ENCODE measurements at regions not wholly inside any gene's neighbourhood (a gene's known extent, or its start where the extent isn't known, plus 50 kb on each side); places are given as distances from the start of the nearest gene placed in this dataset.

DNA sequence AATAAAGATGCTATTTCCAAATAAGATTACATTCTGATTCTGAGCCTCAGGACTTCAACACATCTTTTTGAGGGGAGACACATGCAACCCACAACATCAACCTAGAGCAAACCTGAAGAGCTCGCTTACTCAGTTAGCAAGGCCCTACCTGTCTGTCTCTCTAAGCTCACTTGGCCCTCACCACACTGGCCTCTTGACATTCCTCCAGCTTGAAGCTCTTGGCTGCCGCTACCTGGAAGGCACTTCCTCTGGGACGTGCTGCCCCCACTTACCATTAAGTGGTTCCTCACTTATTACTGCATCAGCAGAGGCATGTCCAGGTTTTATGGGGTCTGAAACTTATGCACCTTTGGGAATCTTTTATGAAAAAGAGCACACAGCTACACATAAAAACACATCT lies 354.8 kb downstream of the GALC start:
- H4K20me1 ChIP-seq (replicated peaks; ENCODE audit: insufficient read depth), result no peaks in the 10 kb centered on the region
- H3K27me3 Mint-ChIP-seq (ENCODE audit: insufficient read depth, low read depth, poor library complexity), result peaks cover 2% of the 10 kb centered on the region
- H3K9me2 ChIP-seq (ENCODE audit: insufficient read depth), result no peaks in the 10 kb centered on the region
- no peaks in the 10 kb centered on the region for H3K36me3 ChIP-seq (ENCODE audit: insufficient read depth)
- no peak for ATAC-seq
- no peak for TF ChIP-seq NANOG (IDR thresholded peaks at IDR 0.05; ENCODE audit: borderline replicate concordance)
- TF ChIP-seq JUNB (IDR thresholded peaks at IDR 0.05; ENCODE audit: unreplicated experiment), result no peak
- no peak for TF ChIP-seq EZH2 (IDR thresholded peaks at IDR 0.05; ENCODE audit: low read depth, unreplicated experiment)
- TF ChIP-seq ZNF114 (CRISPR knock-in tag; IDR thresholded peaks at IDR 0.05), result no peak
- TF ChIP-seq ZNF331 (CRISPR knock-in tag; IDR thresholded peaks at IDR 0.05; ENCODE audit: low read depth), result no peak
- TF ChIP-seq, protein P1, sequence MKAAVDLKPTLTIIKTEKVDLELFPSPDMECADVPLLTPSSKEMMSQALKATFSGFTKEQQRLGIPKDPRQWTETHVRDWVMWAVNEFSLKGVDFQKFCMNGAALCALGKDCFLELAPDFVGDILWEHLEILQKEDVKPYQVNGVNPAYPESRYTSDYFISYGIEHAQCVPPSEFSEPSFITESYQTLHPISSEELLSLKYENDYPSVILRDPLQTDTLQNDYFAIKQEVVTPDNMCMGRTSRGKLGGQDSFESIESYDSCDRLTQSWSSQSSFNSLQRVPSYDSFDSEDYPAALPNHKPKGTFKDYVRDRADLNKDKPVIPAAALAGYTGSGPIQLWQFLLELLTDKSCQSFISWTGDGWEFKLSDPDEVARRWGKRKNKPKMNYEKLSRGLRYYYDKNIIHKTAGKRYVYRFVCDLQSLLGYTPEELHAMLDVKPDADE (IDR thresholded peaks at IDR 0.05), result no peak
- no peak for TF ChIP-seq STAT1 (IDR thresholded peaks at IDR 0.05; ENCODE audit: unreplicated experiment)
- no peak for TF ChIP-seq EZH2phosphoT487 (IDR thresholded peaks at IDR 0.05; ENCODE audit: unreplicated experiment)
- TF ChIP-seq, protein P2, sequence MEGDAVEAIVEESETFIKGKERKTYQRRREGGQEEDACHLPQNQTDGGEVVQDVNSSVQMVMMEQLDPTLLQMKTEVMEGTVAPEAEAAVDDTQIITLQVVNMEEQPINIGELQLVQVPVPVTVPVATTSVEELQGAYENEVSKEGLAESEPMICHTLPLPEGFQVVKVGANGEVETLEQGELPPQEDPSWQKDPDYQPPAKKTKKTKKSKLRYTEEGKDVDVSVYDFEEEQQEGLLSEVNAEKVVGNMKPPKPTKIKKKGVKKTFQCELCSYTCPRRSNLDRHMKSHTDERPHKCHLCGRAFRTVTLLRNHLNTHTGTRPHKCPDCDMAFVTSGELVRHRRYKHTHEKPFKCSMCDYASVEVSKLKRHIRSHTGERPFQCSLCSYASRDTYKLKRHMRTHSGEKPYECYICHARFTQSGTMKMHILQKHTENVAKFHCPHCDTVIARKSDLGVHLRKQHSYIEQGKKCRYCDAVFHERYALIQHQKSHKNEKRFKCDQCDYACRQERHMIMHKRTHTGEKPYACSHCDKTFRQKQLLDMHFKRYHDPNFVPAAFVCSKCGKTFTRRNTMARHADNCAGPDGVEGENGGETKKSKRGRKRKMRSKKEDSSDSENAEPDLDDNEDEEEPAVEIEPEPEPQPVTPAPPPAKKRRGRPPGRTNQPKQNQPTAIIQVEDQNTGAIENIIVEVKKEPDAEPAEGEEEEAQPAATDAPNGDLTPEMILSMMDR (conservative IDR thresholded peaks at IDR 0.05; ENCODE audit: low read depth in 2 of 2), result no peak
- TF ChIP-seq POLR2AphosphoS5 (IDR thresholded peaks at IDR 0.05; ENCODE audit: low read depth), result no peak
- TF ChIP-seq, protein P3, sequence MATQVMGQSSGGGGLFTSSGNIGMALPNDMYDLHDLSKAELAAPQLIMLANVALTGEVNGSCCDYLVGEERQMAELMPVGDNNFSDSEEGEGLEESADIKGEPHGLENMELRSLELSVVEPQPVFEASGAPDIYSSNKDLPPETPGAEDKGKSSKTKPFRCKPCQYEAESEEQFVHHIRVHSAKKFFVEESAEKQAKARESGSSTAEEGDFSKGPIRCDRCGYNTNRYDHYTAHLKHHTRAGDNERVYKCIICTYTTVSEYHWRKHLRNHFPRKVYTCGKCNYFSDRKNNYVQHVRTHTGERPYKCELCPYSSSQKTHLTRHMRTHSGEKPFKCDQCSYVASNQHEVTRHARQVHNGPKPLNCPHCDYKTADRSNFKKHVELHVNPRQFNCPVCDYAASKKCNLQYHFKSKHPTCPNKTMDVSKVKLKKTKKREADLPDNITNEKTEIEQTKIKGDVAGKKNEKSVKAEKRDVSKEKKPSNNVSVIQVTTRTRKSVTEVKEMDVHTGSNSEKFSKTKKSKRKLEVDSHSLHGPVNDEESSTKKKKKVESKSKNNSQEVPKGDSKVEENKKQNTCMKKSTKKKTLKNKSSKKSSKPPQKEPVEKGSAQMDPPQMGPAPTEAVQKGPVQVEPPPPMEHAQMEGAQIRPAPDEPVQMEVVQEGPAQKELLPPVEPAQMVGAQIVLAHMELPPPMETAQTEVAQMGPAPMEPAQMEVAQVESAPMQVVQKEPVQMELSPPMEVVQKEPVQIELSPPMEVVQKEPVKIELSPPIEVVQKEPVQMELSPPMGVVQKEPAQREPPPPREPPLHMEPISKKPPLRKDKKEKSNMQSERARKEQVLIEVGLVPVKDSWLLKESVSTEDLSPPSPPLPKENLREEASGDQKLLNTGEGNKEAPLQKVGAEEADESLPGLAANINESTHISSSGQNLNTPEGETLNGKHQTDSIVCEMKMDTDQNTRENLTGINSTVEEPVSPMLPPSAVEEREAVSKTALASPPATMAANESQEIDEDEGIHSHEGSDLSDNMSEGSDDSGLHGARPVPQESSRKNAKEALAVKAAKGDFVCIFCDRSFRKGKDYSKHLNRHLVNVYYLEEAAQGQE (IDR thresholded peaks at IDR 0.05; ENCODE audit: unreplicated experiment), result no peak
- TF ChIP-seq CREB1 (CRISPR knock-in tag; IDR thresholded peaks at IDR 0.05; ENCODE audit: low read depth), result no peak
- TF ChIP-seq, protein P4, sequence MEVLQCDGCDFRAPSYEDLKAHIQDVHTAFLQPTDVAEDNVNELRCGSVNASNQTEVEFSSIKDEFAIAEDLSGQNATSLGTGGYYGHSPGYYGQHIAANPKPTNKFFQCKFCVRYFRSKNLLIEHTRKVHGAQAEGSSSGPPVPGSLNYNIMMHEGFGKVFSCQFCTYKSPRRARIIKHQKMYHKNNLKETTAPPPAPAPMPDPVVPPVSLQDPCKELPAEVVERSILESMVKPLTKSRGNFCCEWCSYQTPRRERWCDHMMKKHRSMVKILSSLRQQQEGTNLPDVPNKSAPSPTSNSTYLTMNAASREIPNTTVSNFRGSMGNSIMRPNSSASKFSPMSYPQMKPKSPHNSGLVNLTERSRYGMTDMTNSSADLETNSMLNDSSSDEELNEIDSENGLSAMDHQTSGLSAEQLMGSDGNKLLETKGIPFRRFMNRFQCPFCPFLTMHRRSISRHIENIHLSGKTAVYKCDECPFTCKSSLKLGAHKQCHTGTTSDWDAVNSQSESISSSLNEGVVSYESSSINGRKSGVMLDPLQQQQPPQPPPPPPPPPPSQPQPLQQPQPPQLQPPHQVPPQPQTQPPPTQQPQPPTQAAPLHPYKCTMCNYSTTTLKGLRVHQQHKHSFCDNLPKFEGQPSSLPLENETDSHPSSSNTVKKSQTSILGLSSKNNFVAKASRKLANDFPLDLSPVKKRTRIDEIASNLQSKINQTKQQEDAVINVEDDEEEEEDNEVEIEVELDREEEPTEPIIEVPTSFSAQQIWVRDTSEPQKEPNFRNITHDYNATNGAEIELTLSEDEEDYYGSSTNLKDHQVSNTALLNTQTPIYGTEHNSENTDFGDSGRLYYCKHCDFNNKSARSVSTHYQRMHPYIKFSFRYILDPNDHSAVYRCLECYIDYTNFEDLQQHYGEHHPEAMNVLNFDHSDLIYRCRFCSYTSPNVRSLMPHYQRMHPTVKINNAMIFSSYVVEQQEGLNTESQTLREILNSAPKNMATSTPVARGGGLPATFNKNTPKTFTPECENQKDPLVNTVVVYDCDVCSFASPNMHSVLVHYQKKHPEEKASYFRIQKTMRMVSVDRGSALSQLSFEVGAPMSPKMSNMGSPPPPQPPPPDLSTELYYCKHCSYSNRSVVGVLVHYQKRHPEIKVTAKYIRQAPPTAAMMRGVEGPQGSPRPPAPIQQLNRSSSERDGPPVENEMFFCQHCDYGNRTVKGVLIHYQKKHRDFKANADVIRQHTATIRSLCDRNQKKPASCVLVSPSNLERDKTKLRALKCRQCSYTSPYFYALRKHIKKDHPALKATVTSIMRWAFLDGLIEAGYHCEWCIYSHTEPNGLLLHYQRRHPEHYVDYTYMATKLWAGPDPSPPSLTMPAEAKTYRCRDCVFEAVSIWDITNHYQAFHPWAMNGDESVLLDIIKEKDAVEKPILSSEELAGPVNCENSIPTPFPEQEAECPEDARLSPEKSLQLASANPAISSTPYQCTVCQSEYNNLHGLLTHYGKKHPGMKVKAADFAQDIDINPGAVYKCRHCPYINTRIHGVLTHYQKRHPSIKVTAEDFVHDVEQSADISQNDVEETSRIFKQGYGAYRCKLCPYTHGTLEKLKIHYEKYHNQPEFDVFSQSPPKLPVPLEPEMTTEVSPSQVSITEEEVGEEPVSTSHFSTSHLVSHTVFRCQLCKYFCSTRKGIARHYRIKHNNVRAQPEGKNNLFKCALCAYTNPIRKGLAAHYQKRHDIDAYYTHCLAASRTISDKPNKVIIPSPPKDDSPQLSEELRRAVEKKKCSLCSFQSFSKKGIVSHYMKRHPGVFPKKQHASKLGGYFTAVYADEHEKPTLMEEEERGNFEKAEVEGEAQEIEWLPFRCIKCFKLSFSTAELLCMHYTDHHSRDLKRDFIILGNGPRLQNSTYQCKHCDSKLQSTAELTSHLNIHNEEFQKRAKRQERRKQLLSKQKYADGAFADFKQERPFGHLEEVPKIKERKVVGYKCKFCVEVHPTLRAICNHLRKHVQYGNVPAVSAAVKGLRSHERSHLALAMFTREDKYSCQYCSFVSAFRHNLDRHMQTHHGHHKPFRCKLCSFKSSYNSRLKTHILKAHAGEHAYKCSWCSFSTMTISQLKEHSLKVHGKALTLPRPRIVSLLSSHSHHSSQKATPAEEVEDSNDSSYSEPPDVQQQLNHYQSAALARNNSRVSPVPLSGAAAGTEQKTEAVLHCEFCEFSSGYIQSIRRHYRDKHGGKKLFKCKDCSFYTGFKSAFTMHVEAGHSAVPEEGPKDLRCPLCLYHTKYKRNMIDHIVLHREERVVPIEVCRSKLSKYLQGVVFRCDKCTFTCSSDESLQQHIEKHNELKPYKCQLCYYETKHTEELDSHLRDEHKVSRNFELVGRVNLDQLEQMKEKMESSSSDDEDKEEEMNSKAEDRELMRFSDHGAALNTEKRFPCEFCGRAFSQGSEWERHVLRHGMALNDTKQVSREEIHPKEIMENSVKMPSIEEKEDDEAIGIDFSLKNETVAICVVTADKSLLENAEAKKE (CRISPR knock-in tag; IDR thresholded peaks at IDR 0.05), result no peak
- H3K36me3 Mint-ChIP-seq (ENCODE audit: low read depth), result no peaks in the 10 kb centered on the region
- DNase-seq (ENCODE audit: low spot score), result no peak
- H3K4me1 ChIP-seq (ENCODE audit: insufficient read depth), result no peaks in the 10 kb centered on the region
- no peak overlapping the region for H3K4me3 Mint-ChIP-seq
- no peaks in the 10 kb centered on the region; the same call in 2 of the 3 replicates for H3K9me3 Mint-ChIP-seq
- no peak overlapping the region for H3K27ac Mint-ChIP-seq
- H3K4me3 ChIP-seq, result no peak overlapping the region
- H3K4me1 Mint-ChIP-seq, result no peaks in the 10 kb centered on the region
- no peak overlapping the region for H3K4me2 ChIP-seq
- H3F3A ChIP-seq (replicated peaks; ENCODE audit: low read depth), result no peaks in the 10 kb centered on the region
- H2AFZ ChIP-seq, result no peak overlapping the region; the same call in 1 of the 2 replicates
- no peak overlapping the region for H3K27ac ChIP-seq (ENCODE audit: low read depth)
- no peaks in the 10 kb centered on the region for H3K79me2 ChIP-seq (replicated peaks; ENCODE audit: insufficient read depth)
- H3K27me3 ChIP-seq (ENCODE audit: insufficient read depth), result no peaks in the 10 kb centered on the region

All from GM23338 (cell line).